Renal pelvis (tissue), 1 donor: ENCODE measurements at regions not wholly inside any gene's neighbourhood (a gene's known extent, or its start where the extent isn't known, plus 50 kb on each side); places are given as distances from the start of the nearest gene placed in this dataset.
"Not testable (repeated sequence)": the region's sequence is repeated elsewhere in the genome, so short reads cannot be mapped to it uniquely, and the experiment has no call there.

Source experiments
- DNase-seq: peaks from one replicate; pipeline ENCODE4 v3.0.0-alpha.2; 2013

DNA sequence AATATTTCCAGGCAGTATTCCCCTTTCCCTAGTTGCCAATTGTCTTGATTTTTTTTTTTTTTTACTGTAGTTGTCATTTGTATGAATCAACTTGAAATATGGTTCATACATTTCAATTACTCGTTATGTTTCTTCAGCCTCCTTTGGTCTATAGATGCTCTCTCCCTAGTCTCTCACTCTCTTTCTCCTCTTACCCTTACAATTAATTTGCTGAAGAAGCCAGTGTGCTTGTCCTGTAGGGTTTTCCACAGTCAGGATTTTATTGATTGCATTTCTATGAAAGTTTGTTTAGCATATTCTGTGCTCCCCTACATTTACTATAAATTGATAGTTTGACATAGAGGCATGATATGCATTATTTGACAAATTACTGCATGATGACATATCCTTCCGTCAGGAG, 112.0 kb upstream of the PRKCQ start:
- DNase-seq: no peak

DNA sequence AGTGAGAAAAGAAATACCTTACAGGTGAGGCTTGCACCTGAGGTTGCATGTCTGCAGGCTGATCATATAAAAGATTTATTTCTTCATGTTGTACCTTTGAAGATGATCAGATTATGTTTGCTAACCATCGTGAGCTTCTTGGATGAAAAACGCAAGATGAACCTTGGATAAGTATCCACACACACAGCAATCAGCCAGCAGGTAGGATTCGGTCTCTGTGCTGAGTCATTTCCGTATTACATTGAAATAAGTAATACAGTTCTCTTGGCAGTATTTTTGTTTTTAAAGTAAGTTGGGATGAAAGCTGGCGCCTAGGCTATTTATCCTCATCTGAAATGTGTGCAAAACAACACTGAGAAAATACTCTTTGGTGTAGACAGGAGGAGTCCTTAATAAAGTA, 109.0 kb upstream of the PRKCQ start:
- DNase-seq: no peak

- no peak for DNase-seq
Observed at GRCh38 chr10:6680735-6681134, 100.7 kb upstream of the PRKCQ start.

DNA sequence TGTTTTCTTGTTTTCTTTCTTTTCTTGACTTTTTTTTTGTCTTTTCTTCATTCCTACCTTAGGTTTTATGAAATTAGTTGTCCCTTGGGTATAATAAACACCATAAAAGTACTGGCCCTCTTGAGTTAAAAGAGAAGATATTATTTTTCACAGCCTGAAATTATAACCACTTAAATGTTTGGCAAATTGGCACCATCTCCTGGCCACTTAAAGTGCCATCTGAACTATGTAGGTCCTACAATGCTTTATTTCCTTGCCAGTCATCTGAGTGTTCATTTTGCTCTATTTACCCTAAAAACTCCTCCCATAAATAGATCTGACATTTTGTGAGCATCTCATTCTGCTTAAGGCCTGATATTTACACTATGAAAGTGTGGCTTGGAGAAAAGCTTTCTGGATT, 98.9 kb upstream of the PRKCQ start:
- no peak for DNase-seq

- peak; percentile 42 for DNase-seq
Observed at GRCh38 chr10:6678211-6678803, 98.2 kb upstream of the PRKCQ start.

DNA sequence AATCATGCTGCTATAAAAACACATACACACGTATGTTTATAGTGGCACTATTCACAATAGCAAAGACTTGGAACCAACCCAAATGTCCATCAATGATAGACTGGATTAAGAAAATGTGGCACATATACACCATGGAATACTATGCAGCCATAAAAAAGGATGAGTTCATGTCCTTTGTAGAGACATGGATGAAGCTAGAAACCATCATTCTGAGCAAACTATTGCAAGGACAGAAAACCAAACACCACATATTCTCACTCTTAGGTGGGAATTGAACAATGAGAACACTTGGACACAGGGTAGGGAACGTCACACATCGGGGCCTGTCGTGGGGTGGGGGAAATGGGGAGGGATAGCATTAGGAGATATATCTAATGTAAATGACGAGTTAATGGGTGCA, 97.1 kb upstream of the PRKCQ start:
- not testable (repeated sequence) for DNase-seq

- no peak for DNase-seq
Observed at GRCh38 chr10:6674291-6674690, 94.2 kb upstream of the PRKCQ start.

DNA sequence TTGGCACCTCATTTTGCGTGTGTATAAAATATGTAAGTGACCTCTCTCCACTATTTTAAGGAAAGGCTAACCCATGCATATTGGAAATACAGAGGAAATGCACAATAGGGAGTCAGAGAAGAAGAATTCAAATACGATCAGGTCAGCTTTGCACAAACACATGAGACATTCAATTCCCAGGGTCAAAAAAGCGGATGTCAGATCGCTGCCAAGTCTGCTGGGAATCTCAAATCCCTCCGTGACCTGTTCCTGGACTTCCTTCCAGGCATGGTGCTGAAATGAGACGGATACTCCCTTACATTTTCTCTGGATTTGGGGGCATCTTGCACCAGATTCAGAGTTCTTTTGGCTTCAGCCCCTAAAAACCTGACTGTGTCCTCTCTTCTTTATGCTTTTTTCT, 91.9 kb upstream of the PRKCQ start:
- DNase-seq: no peak

DNA sequence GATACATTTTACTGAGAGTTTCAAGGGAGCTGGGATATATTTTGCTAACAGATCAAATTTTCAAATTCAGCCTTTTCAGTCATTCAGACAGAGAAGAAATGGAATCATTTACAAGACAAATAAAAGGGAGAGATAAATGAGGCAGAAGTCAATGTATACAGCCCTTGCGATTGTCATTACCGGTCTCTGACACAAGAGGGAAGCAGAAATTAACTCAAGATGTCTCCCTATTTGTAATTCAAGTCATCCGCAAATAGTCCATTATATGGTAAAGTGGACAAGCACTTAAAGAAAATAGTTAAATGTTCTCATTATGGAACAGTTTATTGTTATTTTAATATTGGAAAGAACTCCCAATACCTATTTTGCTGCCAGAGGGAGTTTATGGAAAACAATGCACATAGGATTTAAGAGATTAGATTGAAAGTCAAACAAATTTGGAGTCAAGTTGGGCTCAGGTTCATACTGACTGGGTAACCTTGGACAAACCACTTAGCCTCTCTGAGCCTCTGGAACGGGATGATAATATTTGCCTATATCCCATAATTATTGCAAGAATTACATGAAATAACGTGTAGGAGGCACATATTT, 89.3 kb upstream of the PRKCQ start:
- DNase-seq: peak; percentile 57

DNA sequence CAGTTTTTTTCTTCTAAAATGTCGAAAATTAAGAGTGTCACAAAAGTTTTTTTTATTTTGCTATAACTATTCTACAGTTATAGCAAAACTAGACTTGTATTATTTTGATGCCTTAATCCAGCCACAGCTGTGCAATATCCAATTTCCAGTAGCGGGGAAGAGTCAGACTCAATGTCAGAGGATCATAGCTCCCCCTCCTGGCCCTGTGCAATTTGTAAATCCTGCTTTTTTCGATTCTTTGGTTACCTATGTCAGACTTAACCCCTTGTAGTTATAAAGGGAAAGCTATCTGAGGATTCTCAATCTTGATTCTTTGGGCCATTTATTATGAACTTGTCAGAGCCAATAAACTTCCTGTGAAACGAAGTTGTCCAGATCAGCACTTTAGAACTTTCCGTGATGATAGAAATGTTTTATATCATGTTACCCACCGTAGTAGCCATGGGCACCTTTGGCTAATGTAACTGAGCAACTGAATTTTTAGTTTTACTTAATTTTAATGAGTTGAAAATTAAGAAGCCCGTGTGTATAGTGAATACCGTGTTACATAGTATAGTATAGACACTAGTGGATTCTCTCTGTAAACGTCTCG, 87.7 kb upstream of the PRKCQ start:
- DNase-seq: peak; percentile 61

- no peak for DNase-seq
Observed at GRCh38 chr10:6667150-6667549, 87.1 kb upstream of the PRKCQ start.

DNA sequence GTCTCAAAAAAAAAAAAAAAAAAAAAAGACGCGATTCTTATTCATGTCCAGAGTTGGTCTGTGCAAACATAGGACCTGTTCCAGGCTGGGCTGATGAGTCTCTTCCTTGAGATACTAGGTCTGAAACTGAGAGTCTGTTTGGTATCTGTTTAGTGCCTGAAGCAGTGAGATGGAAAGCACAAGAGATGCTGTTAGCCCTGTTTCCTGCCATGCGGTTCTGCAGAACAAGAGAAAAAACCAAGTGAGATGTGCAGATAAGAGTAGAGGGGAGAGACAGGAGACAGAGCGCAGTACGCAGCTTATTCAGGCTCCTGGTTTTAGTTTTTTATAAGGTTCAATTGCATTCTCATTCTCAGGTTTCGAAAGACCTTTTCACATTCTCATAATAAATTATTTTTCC, 85.8 kb upstream of the PRKCQ start:
- no peak for DNase-seq

DNA sequence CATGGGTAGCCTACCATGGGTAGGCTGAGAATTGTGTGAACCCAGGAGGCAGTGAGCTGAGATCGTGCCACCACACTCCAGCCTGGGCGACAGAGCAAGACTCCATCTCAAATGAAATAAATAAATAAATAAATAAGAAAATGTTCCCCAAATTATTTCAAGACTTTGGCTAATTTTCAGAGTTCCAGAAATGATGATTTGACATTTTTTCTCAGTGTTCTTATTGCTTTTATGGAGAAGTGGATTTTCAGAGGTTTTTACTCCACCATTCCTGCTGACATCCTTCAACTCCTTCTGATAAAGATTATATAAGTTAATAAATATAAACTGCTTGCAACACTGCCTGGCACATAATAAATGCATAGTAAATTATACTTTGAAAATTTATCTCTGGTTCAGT, 80.4 kb upstream of the PRKCQ start:
- DNase-seq: no peak

- no peak for DNase-seq
Observed at GRCh38 chr10:6659451-6659850, 79.4 kb upstream of the PRKCQ start.

DNA sequence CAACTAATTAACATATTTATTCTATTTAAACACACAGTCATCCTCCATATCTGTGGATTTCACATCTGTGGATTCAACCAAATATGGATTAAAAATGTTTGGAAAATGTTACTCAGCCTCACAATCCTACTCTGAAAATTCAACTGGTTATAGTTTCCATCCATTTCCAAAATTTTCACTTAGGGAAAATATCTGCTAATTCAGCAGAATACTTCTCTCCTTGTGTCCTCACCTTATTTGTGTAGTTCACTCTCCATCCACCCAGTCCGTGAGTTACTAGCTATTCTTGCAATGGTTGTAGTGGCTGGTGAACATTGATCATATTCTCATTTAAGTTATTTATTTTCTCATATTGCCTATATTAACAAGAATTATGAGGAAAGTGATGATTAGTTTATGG, 77.6 kb upstream of the PRKCQ start:
- DNase-seq: no peak

DNA sequence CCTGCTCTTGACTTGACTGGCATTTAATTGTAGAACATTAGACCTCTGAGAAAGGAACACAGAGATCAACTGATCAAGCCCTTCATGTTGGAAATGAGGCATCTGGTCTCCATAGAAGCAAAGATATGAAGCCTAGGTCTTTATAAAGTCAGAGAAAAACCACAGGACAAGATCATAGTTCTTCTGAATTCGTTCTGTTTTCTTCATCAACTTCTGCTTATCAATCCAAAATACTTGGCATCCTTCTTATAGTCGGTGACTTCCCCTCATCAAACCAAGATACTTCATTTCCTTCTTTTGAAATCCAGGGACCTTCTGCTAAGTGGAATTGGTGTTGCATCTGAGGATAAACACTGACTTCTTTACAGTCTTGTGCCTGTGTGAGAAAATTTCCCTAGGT, 77.1 kb upstream of the PRKCQ start:
- DNase-seq: no peak

GRCh38 chr10:6654571-6654970, 74.5 kb upstream of the PRKCQ start:
- DNase-seq: no peak

- no peak for DNase-seq
Observed at GRCh38 chr10:6650586-6650985, 70.5 kb upstream of the PRKCQ start.

DNA sequence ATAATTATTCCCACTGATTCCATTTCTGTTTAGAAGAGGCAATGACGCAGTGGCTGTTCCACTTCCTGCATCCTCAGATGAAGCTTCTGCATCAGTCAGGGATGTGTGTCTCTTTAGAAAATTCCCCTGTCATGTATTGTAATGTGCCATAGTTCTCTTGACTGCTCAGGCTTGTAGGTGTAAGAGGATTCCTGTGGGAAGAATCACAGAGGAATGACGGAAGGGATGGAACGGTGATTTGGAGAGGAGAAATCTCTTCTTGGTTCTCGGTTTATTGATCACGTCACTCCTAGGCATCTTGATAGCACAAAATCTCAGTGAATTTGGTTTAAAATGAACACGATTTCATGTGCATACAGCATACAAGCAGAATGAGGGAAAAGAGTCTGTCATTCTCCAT, 69.8 kb upstream of the PRKCQ start:
- no peak for DNase-seq

DNA sequence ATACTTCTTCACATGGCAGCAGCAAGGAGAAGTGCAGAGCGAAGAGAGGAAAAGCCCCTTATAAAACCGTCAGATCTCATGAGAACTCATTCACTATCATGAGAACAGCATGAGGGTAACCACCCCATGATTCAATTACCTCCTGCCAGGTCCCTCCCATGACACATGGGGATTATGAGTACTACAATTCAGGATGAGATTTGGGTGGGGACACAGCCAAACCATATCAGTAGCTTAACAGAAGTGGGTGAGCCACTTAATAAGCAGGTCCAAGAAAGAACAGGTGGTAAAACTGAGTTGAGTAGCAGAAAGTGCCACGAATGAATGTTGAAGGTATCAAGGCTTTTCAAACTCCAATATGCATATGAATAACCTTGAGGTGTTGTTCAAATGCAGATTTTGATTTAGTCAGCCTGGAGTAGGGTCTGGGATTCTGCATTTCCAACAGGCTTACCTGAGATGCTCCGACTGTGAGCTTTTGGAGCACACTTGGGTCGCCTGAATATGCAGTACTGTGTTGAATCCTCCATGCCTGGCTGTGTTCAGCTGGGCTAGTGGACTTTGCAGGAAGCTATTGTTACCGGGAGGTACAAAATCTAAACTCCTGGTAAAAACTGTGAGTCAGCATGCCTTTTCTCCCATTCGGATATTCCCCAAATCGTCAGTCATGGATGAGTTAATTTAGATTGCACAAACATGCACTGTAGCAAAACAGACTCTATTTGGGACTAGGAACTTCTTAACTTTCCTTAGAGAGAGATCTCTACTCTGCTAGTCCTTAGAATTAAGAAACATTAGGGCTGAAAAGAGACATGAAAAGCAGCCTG, 69.0 kb upstream of the PRKCQ start:
- no peak for DNase-seq

GRCh38 chr10:6647811-6648526, 67.9 kb upstream of the PRKCQ start:
- DNase-seq: peak; percentile 20

DNA sequence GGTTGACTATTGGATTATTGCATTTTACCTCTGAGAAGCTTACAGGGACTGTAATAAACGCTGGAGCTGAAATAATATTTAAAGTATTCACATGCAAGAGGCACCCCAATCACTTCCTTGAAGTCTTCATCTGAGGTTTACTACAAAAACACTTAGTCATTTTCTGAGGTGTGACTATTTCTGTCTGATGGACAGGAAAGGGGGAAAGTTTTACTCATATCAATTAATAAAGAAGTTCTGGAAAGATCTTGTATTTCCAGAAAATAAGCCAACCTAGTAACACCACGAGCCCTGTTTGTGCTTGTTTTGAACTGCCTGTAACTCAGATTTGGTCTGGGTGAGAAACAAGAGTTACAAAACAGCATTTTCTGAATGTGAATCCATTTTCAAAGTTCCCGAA, 63.9 kb upstream of the PRKCQ start:
- DNase-seq: no peak
